HEK293 (cell line): ENCODE measurements at regions not wholly inside any gene's neighbourhood (a gene's known extent, or its start where the extent isn't known, plus 50 kb on each side); places are given as distances from the start of the nearest gene placed in this dataset.

Experiments used
- CTCF ChIA-PET: fragments of 350-600 bp; formaldehyde crosslinking; extraction: SDS; loops from one replicate; lab custom pipeline; 2021; ENCODE audit warnings: antibody characterized with exemption; lab: Yijun Ruan, JAX
- POLR2A ChIA-PET: fragments of 300-600 bp; formaldehyde crosslinking; extraction: SDS; loops from one replicate; lab custom pipeline; 2020; ENCODE audit warnings: antibody characterized with exemption, inconsistent platforms; lab: Yijun Ruan, JAX
- H3K27ac ChIP-seq: fragments of 200-500 bp; sonication (Bioruptor generic); 2 replicates; pipeline ENCODE4 v1.5.1; 2014; ENCODE audit warnings: low read depth, low read length, control low read depth, inconsistent platforms; ENCODE audit errors: extremely low read depth
- H3K36me3 ChIP-seq, 2 experiments: fragments of 200-500 bp in 1 of 2; sonication (Bioruptor generic) in 1 of 2; 1 replicate in 1 of 2; 2 replicates in 1 of 2; pipeline ENCODE4 v1.5.1; 2014 to 2017; ENCODE audit warnings: inconsistent platforms in 2 of 2, low read length in 2 of 2; ENCODE audit not compliant: control insufficient read depth in 2 of 2, insufficient read depth in 1 of 2
- H3K4me1 ChIP-seq: fragments of 200-500 bp; sonication (Bioruptor generic); 2 replicates; pipeline ENCODE4 v1.5.1; 2014; ENCODE audit warnings: mild to moderate bottlenecking, low read length, inconsistent platforms; ENCODE audit not compliant: control insufficient read depth, insufficient read depth
- H3K4me3 ChIP-seq: 2 replicates; pipeline ENCODE4 v1.5.1; 2011; ENCODE audit warnings: low read depth, mild to moderate bottlenecking, control low read depth, low read length, moderate library complexity
- H3K9me3 ChIP-seq: fragments of 200-500 bp; sonication (Bioruptor generic); 2 replicates; pipeline ENCODE4 v1.5.1; 2014; ENCODE audit warnings: low read depth, low read length, inconsistent platforms; ENCODE audit not compliant: control insufficient read depth, insufficient read depth
- GFI1B ChIP-seq: fragments of 450-650 bp; formaldehyde crosslinking; IDR thresholded peaks from 2 replicates; pipeline ENCODE4 v1.5.1; 2016; ENCODE audit warnings: missing biosample characterization, missing genetic modification characterization
- GLIS2 ChIP-seq: fragments of 450-650 bp; formaldehyde crosslinking; IDR thresholded peaks from 2 replicates; pipeline ENCODE4 v1.5.1; 2016; ENCODE audit warnings: missing biosample characterization, missing genetic modification characterization
- MZF1 ChIP-seq: fragments of 450-650 bp; formaldehyde crosslinking; IDR thresholded peaks from 2 replicates; pipeline ENCODE4 v1.5.1; 2017; ENCODE audit warnings: missing biosample characterization, missing genetic modification characterization, borderline replicate concordance
- SP3 ChIP-seq: fragments of 450-650 bp; formaldehyde crosslinking; IDR thresholded peaks from 2 replicates; pipeline ENCODE4 v1.5.1; 2016; ENCODE audit warnings: missing biosample characterization, missing genetic modification characterization
- WT1 ChIP-seq: fragments of 450-650 bp; formaldehyde crosslinking; IDR thresholded peaks from 2 replicates; pipeline ENCODE4 v1.5.1; 2016; ENCODE audit warnings: missing biosample characterization, missing genetic modification characterization
- ZBTB21 ChIP-seq: fragments of 450-650 bp; formaldehyde crosslinking; IDR thresholded peaks from 2 replicates; pipeline ENCODE4 v1.5.1; 2017; ENCODE audit warnings: missing biosample characterization, missing genetic modification characterization
- ZBTB44 ChIP-seq: fragments of 450-650 bp; IDR thresholded peaks from 2 replicates; pipeline ENCODE4 v1.5.1; 2018; ENCODE audit warnings: missing biosample characterization, mild to moderate bottlenecking, missing genetic modification characterization
- ZEB2 ChIP-seq: fragments of 450-650 bp; formaldehyde crosslinking; IDR thresholded peaks from 2 replicates; pipeline ENCODE4 v1.5.1; 2016; ENCODE audit warnings: missing biosample characterization, missing genetic modification characterization
- ZFP69B ChIP-seq: fragments of 450-650 bp; formaldehyde crosslinking; IDR thresholded peaks from 2 replicates; pipeline ENCODE4 v1.5.1; 2016; ENCODE audit warnings: missing biosample characterization, missing genetic modification characterization
- ZIC2 ChIP-seq: fragments of 450-650 bp; formaldehyde crosslinking; IDR thresholded peaks from 2 replicates; pipeline ENCODE4 v1.5.1; 2016; ENCODE audit warnings: missing biosample characterization, missing genetic modification characterization
- ZNF146 ChIP-seq: fragments of 450-650 bp; formaldehyde crosslinking; IDR thresholded peaks from 2 replicates; pipeline ENCODE4 v1.5.1; 2016; ENCODE audit warnings: missing biosample characterization, missing genetic modification characterization
- ZNF157 ChIP-seq: fragments of 450-650 bp; formaldehyde crosslinking; IDR thresholded peaks from 2 replicates; pipeline ENCODE4 v1.5.1; 2016; ENCODE audit warnings: missing biosample characterization, missing genetic modification characterization
- ZNF175 ChIP-seq: fragments of 450-650 bp; formaldehyde crosslinking; IDR thresholded peaks from 2 replicates; pipeline ENCODE4 v1.5.1; 2016; ENCODE audit warnings: missing biosample characterization, missing genetic modification characterization
- ZNF391 ChIP-seq: fragments of 450-650 bp; formaldehyde crosslinking; IDR thresholded peaks from 2 replicates; pipeline ENCODE4 v1.5.1; 2016; ENCODE audit warnings: low read depth, missing biosample characterization, missing genetic modification characterization, borderline replicate concordance
- ZNF404 ChIP-seq: fragments of 450-650 bp; formaldehyde crosslinking; IDR thresholded peaks from 2 replicates; pipeline ENCODE4 v1.5.1; 2017; ENCODE audit warnings: missing biosample characterization, missing genetic modification characterization
- ZNF621 ChIP-seq: fragments of 450-650 bp; formaldehyde crosslinking; IDR thresholded peaks from 2 replicates; pipeline ENCODE4 v1.5.1; 2017; ENCODE audit warnings: missing biosample characterization, missing genetic modification characterization
- ZNF629 ChIP-seq: fragments of 450-650 bp; formaldehyde crosslinking; IDR thresholded peaks from 2 replicates; pipeline ENCODE4 v1.5.1; 2017; ENCODE audit warnings: missing biosample characterization, missing genetic modification characterization
- ZNF639 ChIP-seq: fragments of 450-650 bp; formaldehyde crosslinking; IDR thresholded peaks from 2 replicates; pipeline ENCODE4 v1.5.1; 2016; ENCODE audit warnings: missing biosample characterization, missing genetic modification characterization
- ZNF654 ChIP-seq: fragments of 450-650 bp; formaldehyde crosslinking; IDR thresholded peaks from 2 replicates; pipeline ENCODE4 v1.5.1; 2016; ENCODE audit warnings: low read depth, missing biosample characterization, missing genetic modification characterization
- ZNF660 ChIP-seq: fragments of 450-650 bp; IDR thresholded peaks from 2 replicates; pipeline ENCODE4 v1.5.1; 2018; ENCODE audit warnings: missing biosample characterization, mild to moderate bottlenecking, missing genetic modification characterization
- ZNF76 ChIP-seq: fragments of 450-650 bp; formaldehyde crosslinking; IDR thresholded peaks from 2 replicates; pipeline ENCODE4; 2016; ENCODE audit warnings: low read depth, missing biosample characterization, missing genetic modification characterization, borderline replicate concordance
- ZNF785 ChIP-seq: fragments of 450-650 bp; formaldehyde crosslinking; IDR thresholded peaks from 2 replicates; pipeline ENCODE4 v1.5.1; 2016; ENCODE audit warnings: missing biosample characterization, missing genetic modification characterization
- ZNF792 ChIP-seq: fragments of 450-650 bp; formaldehyde crosslinking; IDR thresholded peaks from 2 replicates; pipeline ENCODE4 v1.5.1; 2016; ENCODE audit warnings: missing biosample characterization, missing genetic modification characterization
- TF ChIP-seq, protein P1 (sequence below): fragments of 450-650 bp; formaldehyde crosslinking; IDR thresholded peaks from 2 replicates; pipeline ENCODE4 v1.5.1; 2016; ENCODE audit warnings: missing biosample characterization, missing genetic modification characterization
- TF ChIP-seq, protein P2 (sequence below): fragments of 450-650 bp; formaldehyde crosslinking; IDR thresholded peaks from 2 replicates; pipeline ENCODE4 v1.5.1; 2016; ENCODE audit warnings: missing biosample characterization, missing genetic modification characterization
- TF ChIP-seq, protein P3 (sequence below): fragments of 450-650 bp; formaldehyde crosslinking; IDR thresholded peaks from 2 replicates; pipeline ENCODE4 v1.5.1; 2016; ENCODE audit warnings: missing biosample characterization, missing genetic modification characterization, low read depth

- TF ChIP-seq ZNF146 (no peak), ZFP69B (tag by site-specific recombination) (no peak), ZNF654 (tag by site-specific recombination) (no peak), ZNF639 (no peak), ZNF792 (tag by site-specific recombination) (no peak), ZNF785 (tag by site-specific recombination) (no peak), ZNF157 (tag by site-specific recombination) (no peak), GLIS2 (tag by site-specific recombination) (no peak), ZNF621 (tag by site-specific recombination) (no peak), ZNF404 (no peak), ZNF391 (no peak), ZNF76 (tag by site-specific recombination) (no peak), WT1 (tag by site-specific recombination) (no peak), SP3 (no peak)
- TF ChIP-seq, protein P1, sequence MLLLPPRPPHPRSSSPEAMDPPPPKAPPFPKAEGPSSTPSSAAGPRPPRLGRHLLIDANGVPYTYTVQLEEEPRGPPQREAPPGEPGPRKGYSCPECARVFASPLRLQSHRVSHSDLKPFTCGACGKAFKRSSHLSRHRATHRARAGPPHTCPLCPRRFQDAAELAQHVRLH (tag by site-specific recombination), result no peak
- Histone ChIP-seq H3K9me3 (no peaks in the 10 kb centered on the region), H3K4me3 (no peak overlapping the region), H3K27ac (no peak overlapping the region), H3K4me1 (no peaks in the 10 kb centered on the region), H3K36me3 (no peaks in the 10 kb centered on the region)
- ChIA-PET POLR2A (no interaction called here), CTCF (no interaction called here)
These were observed 314.1 kb upstream of the KIF2A start for GRCh38 chr5:61991866-61992265.

DNA sequence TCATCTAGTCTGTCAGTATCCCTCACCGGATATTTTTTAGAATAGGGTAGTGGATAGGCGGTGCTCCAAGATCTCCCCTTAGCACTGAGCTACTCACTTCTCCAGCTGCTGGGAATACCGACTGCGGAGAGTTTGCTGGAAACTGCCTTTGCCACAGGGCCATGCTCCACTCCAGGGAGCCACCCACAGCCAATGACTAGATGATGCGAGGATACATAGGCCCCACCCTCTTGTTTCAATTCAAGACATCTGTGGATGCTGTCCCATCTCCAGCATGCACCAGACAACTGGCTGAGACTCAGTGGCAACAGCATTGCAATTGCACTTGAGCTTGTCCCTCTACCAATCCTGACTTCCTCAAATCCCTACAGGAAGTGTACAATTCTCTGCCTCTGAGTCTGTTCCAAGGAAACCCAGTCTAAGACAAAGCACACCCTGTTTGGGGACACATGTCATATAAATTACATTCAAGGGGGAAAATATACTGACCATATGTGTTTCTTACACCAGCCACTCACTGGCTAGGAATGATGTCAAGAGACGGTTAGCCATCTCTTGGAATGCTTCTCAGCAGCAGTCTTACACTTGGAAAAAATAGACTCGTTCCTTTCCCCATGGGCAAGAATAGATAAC lies 312.6 kb upstream of the KIF2A start:
- H3K36me3 ChIP-seq, result no peaks in the 10 kb centered on the region
- TF ChIP-seq, protein P2, sequence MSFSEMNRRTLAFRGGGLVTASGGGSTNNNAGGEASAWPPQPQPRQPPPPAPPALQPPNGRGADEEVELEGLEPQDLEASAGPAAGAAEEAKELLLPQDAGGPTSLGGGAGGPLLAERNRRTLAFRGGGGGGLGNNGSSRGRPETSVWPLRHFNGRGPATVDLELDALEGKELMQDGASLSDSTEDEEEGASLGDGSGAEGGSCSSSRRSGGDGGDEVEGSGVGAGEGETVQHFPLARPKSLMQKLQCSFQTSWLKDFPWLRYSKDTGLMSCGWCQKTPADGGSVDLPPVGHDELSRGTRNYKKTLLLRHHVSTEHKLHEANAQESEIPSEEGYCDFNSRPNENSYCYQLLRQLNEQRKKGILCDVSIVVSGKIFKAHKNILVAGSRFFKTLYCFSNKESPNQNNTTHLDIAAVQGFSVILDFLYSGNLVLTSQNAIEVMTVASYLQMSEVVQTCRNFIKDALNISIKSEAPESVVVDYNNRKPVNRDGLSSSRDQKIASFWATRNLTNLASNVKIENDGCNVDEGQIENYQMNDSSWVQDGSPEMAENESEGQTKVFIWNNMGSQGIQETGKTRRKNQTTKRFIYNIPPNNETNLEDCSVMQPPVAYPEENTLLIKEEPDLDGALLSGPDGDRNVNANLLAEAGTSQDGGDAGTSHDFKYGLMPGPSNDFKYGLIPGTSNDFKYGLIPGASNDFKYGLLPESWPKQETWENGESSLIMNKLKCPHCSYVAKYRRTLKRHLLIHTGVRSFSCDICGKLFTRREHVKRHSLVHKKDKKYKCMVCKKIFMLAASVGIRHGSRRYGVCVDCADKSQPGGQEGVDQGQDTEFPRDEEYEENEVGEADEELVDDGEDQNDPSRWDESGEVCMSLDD (tag by site-specific recombination), result no peak
- TF ChIP-seq ZEB2 (no peak), ZNF792 (tag by site-specific recombination) (no peak), ZBTB21 (tag by site-specific recombination) (no peak), ZNF629 (tag by site-specific recombination) (no peak), ZNF660 (tag by site-specific recombination) (no peak), GFI1B (tag by site-specific recombination) (no peak), ZBTB44 (no peak), ZIC2 (no peak), MZF1 (tag by site-specific recombination) (no peak), ZNF175 (tag by site-specific recombination) (no peak)
- TF ChIP-seq, protein P3, sequence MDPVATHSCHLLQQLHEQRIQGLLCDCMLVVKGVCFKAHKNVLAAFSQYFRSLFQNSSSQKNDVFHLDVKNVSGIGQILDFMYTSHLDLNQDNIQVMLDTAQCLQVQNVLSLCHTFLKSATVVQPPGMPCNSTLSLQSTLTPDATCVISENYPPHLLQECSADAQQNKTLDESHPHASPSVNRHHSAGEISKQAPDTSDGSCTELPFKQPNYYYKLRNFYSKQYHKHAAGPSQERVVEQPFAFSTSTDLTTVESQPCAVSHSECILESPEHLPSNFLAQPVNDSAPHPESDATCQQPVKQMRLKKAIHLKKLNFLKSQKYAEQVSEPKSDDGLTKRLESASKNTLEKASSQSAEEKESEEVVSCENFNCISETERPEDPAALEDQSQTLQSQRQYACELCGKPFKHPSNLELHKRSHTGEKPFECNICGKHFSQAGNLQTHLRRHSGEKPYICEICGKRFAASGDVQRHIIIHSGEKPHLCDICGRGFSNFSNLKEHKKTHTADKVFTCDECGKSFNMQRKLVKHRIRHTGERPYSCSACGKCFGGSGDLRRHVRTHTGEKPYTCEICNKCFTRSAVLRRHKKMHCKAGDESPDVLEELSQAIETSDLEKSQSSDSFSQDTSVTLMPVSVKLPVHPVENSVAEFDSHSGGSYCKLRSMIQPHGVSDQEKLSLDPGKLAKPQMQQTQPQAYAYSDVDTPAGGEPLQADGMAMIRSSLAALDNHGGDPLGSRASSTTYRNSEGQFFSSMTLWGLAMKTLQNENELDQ (tag by site-specific recombination), result no peak
- TF ChIP-seq, all 188 proteins: peak for 0
- ChIA-PET POLR2A (no interaction called here), CTCF (no interaction called here)
- no peak overlapping the region for H3K27ac ChIP-seq
- H3K4me3 ChIP-seq, result no peak overlapping the region
- no peaks in the 10 kb centered on the region for H3K9me3 ChIP-seq
- no peaks in the 10 kb centered on the region for H3K4me1 ChIP-seq
